AG09309 (cell line): ENCODE measurements at regions not wholly inside any gene's neighbourhood (a gene's known extent, or its start where the extent isn't known, plus 50 kb on each side); places are given as distances from the start of the nearest gene placed in this dataset.

ENCODE experiments used
- DNase-seq: peaks from one replicate; pipeline ENCODE4 v3.0.0-alpha.2; 2010; ENCODE audit warnings: low read depth
- H3K4me3 ChIP-seq: 2 replicates; pipeline ENCODE4 v1.5.1; 2011; ENCODE audit warnings: mild to moderate bottlenecking, low read depth, low read length, moderate library complexity; ENCODE audit not compliant: control insufficient read depth
- CTCF ChIP-seq: IDR thresholded peaks from 2 replicates; pipeline ENCODE4 v1.5.1; 2011; ENCODE audit warnings: mild to moderate bottlenecking, low read depth, low read length, inconsistent platforms; ENCODE audit not compliant: insufficient read depth, control insufficient read depth; ENCODE audit errors: missing control alignments

- no peak for DNase-seq
- H3K4me3 ChIP-seq = no peak overlapping the region
- TF ChIP-seq CTCF = no peak
Observed at GRCh38 chr5:125298746-125299379, 552.4 kb upstream of the ZNF608 start.

- no peak overlapping the region for H3K4me3 ChIP-seq
- no peak for TF ChIP-seq CTCF
- no peak for DNase-seq
Observed at GRCh38 chr5:125301711-125302110, 555.3 kb upstream of the ZNF608 start.

DNA sequence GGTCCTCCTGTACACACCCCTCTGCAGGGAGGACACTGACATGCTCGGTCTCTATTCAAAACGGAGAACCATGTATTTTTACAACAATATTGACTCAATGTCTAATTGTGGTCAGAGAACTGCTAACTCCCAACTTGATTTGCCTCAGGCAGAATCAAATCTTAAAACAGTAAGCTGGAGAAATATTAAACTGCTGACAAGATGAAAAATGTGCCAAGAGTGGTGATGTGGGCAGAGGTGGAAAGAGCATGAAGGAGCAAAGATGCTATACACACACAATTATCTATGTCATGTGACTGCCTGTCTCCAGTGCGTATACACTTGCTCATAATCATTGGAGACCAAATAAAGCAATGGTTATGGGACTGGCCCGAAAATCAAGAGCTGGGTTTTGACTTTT, 556.1 kb upstream of the ZNF608 start:
- TF ChIP-seq CTCF = no peak
- no peak overlapping the region for H3K4me3 ChIP-seq
- DNase-seq = no peak

DNA sequence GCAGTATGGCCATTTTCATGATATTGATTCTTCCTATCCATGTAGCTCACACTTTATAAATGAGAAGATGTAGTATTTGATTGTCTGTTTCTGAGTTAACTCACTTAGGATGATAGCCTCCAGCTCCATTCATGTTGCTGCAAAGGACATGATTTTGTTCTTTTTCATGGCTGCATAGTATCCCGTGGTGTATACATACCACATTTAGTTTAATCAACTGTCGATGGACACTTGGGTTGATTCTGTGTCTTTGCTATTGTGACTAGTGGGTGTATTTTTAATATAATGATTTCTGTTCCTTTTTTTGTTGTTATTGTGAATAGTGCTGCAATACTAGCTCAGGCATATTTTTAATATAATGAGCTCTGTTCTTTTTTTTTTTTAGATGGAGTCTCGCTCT, 560.3 kb upstream of the ZNF608 start:
- TF ChIP-seq CTCF = no peak
- DNase-seq = no peak
- no peak overlapping the region for H3K4me3 ChIP-seq

DNA sequence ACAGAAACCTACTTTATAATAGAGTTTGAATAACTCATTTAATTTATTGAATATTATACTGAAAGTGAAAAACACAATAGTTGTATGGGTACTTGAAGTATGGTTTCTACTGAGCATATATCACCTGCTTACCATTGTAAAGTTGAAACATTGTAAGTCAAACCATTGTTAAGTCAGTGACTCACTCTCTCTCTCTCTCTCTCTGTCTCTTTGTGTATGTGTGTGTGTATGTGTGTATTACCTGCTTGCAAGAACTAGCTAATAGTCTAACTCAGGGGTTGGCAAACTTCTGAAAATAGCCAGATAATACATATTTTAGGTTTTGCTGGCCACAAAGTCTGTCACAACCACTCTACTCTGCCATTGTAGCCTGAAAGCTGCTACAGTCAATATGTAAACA, 564.3 kb upstream of the ZNF608 start:
- no peak for TF ChIP-seq CTCF
- H3K4me3 ChIP-seq = no peak overlapping the region
- DNase-seq = no peak

GRCh38 chr5:125311743-125312142, 565.3 kb upstream of the ZNF608 start:
- H3K4me3 ChIP-seq = no peak overlapping the region
- DNase-seq = peak; percentile 65
- TF ChIP-seq CTCF = no peak

- DNase-seq = no peak
- no peak overlapping the region for H3K4me3 ChIP-seq
- TF ChIP-seq CTCF = no peak
Observed at GRCh38 chr5:125313555-125313954, 567.1 kb upstream of the ZNF608 start.
